IPS DF 4.7 (cell line): ENCODE measurements at regions not wholly inside any gene's neighbourhood (a gene's known extent, or its start where the extent isn't known, plus 50 kb on each side); places are given as distances from the start of the nearest gene placed in this dataset.

Experiments
- DNase-seq: peaks from one replicate; pipeline ENCODE4 v3.0.0-alpha.2; 2013; ENCODE audit warnings: low spot score; ENCODE audit errors: extremely low read depth

DNA sequence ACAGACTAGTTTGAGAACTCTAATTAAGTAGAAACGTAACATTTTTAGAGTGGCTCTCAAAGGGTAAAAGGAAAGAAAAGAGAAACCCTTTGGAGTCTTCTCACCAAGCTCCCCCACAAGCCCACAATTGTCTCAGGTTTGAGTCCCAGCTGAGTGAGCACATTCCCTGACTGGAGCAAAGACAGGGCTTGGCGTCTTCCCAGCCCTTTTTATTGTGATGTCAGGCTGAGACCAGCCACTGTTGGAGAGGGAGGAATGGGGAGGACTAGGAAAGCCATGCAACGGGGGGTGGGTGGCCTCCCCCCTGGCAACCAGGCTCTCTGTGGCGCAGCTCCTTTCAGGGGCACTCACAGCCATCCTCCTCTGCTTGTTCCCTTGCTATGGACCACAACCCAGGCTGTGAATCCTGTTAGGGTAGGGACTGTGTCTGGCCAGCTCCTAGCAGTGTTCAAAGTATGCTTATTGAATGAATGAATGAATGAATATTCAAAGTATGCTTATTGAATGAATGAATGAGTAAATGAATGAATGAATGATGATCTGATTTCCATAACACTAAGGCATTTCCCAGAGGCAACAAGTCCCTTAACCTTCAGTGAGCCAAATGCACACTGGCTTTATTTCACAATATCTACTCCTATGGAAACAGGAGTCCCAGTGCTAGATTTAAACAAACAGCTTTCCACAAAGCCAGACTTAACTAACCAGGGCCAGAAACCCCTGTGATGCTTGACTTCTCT lies 413.3 kb downstream of the MID1IP1 start:
- DNase-seq, result no peak

- DNase-seq, result no peak
Observed at GRCh38 chrX:39220952-39221351, 419.7 kb downstream of the MID1IP1 start.

DNA sequence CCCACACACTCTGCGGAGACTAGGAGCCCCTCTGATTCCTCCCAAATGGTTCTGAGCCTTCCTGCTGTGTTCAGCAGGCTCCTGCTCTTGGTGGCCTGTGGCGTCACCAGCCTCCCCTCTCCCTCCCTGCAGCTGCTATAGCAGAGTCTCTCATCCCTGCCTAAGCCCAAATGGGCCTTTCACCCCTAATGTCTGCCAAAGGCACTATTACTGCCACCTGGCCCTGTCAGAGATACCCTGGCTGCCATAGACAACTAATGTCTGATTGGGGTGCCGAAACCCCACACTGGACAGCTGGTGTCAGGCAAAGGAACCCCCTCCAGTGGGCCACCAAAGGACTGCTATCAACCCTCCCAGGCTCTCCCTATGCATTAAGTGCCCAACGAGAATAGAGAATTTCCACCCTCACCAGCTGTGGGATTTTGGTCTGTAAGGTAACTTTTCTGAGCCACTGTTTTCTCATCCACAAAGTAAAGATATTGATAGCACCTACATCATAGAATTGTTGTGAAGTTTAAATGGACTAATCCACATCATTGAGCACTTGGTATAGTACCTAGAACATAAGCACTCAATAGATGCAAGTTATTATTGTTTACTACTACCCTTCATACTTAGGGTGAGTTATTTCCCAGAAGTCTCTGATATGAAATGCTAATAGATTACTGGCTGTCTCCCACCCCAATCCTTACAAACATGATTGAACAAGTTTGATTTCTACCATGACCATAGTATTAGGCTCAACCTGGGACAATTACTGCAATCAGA lies 421.3 kb downstream of the MID1IP1 start:
- no peak for DNase-seq

GRCh38 chrX:39226251-39226650 lies 425.0 kb downstream of the MID1IP1 start:
- DNase-seq, result no peak

- DNase-seq, result no peak
Observed at GRCh38 chrX:39227371-39227770, 426.1 kb downstream of the MID1IP1 start.

- DNase-seq, result no peak
Observed at GRCh38 chrX:39238006-39238405, 436.7 kb downstream of the MID1IP1 start.

GRCh38 chrX:39242187-39242586 lies 440.9 kb downstream of the MID1IP1 start:
- DNase-seq, result peak; percentile 7

GRCh38 chrX:39244147-39244546 lies 442.9 kb downstream of the MID1IP1 start:
- no peak for DNase-seq

- DNase-seq, result no peak
Observed at GRCh38 chrX:39245024-39245423, 443.8 kb downstream of the MID1IP1 start.

GRCh38 chrX:39247536-39247935 lies 446.3 kb downstream of the MID1IP1 start:
- no peak for DNase-seq

- no peak for DNase-seq
Observed at GRCh38 chrX:39248330-39248729, 447.1 kb downstream of the MID1IP1 start.

DNA sequence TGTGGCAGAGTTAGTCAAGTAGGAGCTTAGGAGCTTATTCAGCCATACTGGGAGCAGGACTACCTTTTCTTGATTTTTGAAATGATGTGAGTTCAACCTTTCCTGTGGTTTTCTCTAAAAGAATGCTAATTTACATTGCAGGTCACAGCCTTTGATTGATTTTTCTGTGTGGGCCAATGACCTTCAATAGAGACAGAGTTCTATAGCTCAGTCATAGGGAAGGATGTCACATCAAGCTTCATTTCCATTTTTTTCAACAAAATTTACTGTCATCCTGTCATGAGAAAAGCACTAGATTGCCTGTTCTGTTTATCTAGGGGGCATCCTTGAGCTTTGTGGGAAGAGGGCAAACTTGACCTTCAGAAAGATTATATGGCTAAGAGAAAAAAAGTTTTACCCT lies 448.7 kb downstream of the MID1IP1 start:
- no peak for DNase-seq

DNA sequence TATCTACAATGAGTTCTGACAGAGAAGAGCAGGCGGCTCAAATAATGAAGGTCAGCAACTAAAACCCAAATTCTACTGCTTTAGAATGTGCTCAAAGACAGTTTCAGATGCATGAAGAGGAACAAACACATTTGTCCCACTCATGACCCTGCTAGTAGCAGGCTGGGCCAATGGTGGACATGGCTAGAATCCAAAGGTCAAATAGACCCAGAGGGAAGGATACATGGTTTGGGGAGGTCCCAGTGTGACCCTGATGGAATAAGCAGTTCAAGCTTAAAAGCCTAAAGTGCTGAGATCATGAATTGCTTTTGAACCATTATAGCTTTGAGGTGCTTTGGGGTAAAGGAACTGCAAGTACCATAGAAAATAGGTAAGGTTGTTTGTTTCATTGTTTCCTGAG lies 450.7 kb downstream of the MID1IP1 start:
- no peak for DNase-seq

- DNase-seq, result no peak
Observed at GRCh38 chrX:39253551-39253950, 452.3 kb downstream of the MID1IP1 start.

DNA sequence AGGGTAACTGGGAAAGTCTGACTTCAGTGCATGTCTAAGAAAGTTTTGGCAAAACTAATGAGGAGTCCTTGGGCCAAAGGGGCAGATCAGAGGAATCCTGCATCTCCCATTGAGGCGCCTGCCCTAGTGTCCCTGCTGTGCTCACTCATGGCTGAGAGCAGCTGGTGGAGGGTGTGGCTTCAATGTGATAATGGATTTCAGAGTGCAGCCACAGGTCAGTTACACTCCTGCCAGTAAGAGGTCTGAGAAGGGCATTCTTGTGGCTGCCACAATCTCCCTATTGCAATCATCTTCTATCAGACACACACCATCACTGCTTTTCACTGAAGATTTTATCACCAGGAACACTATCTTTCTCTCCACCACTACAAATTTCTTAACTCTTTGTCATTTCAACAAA lies 457.1 kb downstream of the MID1IP1 start:
- no peak for DNase-seq

- DNase-seq, result no peak
Observed at GRCh38 chrX:39260965-39261364, 459.7 kb downstream of the MID1IP1 start.

- peak; percentile 3 for DNase-seq
Observed at GRCh38 chrX:39261446-39262147, 460.3 kb downstream of the MID1IP1 start.

DNA sequence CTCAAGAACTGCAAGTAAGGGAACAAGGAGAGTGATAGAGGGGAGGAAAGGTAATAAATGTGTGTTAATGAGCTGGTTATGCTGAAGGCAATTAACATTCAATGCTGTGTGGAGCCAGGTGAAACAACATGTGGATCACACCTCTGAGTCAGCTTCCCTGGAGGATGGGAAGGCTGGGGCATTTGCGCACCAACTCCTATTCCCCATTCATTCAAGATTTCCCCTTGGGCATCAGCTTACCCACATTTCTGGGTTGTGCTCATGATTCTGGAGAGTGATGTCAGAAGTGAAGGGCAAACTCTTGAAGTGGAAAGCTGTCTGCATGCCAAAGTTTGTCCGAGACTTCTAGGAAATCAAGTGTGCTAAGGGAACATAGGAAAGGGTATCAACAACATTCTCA lies 461.4 kb downstream of the MID1IP1 start:
- no peak for DNase-seq

GRCh38 chrX:39264023-39264422 lies 462.8 kb downstream of the MID1IP1 start:
- DNase-seq, result no peak

DNA sequence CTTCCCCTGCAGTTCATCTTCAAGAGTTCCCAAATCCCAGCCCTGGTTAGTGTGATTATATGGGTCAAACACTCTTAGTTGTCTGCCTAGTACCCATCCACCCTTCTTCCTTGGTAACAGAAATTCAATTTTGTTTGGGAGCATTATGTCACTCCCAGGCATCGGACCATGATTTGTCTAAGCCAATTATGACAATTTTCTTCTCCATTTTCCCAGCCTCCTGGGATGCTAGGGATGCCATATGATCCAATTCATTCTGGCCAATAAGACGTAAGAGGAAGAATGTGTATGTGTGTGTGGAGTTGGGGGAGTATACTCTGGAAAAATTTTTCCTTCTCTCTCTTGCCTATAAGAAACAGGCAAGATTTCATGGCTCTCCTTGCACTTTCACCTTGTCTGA lies 465.9 kb downstream of the MID1IP1 start:
- no peak for DNase-seq

GRCh38 chrX:39268207-39268606 lies 466.9 kb downstream of the MID1IP1 start:
- no peak for DNase-seq

GRCh38 chrX:39275500-39276068 lies 474.3 kb downstream of the MID1IP1 start:
- no peak for DNase-seq
